ENCODE measurements at regions not wholly inside any gene's neighbourhood (a gene's known extent, or its start where the extent isn't known, plus 50 kb on each side); places are given as distances from the start of the nearest gene placed in this dataset.

DNA sequence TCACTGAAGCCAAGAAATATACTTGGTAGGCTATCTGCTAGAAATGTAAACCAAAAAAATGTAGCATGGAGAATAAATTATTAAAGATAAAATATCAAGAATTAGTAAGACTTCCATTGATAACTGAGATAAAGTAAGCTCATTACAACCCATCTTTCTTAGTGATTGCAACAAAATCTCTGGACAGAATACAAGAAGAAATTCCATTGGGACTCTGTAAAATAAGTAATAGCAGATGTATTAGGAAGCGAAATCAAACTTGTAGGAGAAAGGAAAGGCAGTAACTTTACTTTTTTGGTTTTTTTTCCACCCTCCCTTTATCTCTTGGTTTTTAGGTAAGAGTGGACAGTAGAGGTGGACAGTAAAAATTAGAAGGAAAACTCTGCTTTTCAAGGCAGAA is 605.7 kb downstream of the DACH1 start:
- TF ChIP-seq GATA2 (IDR thresholded peaks at IDR 0.05; ENCODE audit: low read depth, low read length) (no peak), GATA3 (IDR thresholded peaks at IDR 0.05; ENCODE audit: low read depth, low read length) (no peak)
